CD4-positive, alpha-beta T cell treated with Interleukin-4 for 4 hours (primary cell): ENCODE measurements at regions not wholly inside any gene's neighbourhood (a gene's known extent, or its start where the extent isn't known, plus 50 kb on each side); places are given as distances from the start of the nearest gene placed in this dataset.
A peak's percentile ranks its signal among the peaks of the same experiment; 100 is the strongest.

ENCODE experiments used
- DNase-seq: peaks from one replicate; pipeline ENCODE4 v3.0.0-alpha.2; 2020

DNA sequence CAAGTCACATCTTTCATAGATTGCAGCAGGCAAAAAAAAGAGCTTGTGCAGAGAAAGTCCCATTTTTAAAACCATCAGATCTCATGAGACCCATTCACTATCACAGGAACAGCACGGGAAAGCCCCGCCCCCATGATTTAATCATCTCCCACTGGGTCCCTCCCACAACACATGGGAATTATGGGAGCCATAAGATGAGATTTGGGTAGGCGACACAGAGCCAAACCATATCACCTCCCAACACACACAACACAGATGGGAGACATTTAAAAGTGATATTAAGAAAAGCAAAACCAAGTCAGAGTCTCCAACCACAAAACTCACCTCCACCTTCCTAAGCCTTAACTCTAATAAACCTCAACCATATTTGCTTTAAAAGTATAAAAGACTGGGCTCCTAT lies 61.5 kb upstream of the TIAM1 start:
- no peak for DNase-seq

DNA sequence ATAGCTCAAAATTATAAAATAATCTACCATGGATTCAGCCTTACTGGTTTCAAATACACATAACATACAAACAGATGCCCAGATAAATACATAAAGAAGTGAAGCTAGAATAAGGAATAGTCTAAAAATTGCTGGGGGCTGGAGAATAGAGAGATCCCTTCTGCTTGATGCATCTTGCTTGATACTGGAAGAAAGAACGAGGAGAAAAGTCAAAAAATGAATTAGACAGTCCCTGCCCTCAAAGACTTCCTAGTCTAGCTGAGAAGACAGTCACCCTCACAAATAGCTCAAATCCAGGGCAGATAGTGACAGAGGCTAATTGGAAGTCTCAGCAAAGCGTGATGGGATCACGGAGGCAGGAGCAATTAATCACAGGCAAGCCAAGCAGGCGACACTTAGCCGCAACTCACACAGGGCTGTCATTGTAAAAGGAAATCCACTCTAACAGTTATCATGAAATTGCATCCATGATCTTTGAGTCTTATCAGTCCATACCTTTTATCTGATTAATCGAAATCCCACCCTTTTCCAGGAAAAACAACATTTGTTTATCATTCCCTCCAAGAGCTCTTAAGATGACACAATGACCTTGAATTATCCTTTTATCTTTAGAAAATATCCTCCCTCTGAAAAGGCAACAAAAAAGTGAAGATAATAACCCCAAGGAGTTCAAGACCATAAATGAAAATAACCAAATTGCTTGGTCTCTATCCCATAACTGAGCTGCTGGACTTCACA lies 59.7 kb upstream of the TIAM1 start:
- DNase-seq = no peak

DNA sequence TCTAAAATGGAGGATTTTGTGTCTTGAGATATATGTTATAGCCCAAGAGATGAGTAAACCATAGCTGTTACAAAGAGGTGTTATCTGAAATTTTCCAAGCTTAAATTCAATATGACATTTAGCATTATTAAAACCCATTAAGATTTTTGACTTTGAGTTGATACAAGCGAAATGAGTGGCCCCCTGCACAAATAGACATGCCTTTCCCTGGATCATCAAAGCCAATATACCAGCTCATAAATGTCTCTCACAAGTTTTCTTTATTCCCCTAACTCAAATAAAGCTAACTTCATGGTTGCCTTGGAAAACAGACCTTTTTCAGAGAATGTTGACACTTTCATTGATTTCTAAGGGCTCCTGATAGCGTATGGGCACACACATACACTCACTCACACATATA lies 55.5 kb upstream of the TIAM1 start:
- DNase-seq = no peak

DNA sequence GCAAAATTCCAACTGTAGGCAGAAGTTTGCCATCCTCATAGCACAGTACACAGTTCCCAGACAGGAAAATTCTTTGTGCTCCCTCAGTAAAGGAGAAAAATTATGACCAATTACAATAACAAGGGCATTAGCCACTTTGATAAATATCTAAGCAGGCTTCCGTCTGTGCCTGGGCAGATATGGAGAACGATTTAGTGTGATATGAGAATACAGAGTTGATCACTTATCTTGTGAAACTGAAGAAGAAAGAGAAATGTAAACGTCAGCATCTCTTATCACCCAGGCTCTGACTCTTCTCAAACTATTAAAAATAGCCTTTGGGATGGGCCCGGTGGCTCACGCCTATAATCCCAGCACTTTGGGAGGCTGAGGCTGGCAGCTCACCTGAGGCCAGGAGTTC lies 54.5 kb upstream of the TIAM1 start:
- DNase-seq = no peak

DNA sequence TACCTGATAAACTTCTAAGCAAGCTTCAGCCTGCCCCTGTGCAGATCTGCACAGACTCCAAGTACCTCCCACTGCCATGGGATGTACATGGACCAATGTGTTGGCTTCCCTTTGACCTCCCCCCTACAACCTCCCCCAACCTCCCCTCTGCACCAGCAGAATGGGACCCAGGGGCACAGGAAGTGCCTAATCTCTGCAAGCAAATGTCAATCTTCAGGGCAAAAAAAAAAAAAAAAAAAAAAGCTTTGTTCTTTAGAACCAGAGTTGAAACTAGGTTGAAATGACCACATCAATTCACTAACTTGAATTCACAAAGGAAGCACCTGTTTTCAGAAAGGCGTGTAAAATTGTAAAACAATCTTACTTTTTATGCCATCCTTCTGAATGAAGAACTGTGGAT lies 53.9 kb upstream of the TIAM1 start:
- DNase-seq = peak; percentile 24

DNA sequence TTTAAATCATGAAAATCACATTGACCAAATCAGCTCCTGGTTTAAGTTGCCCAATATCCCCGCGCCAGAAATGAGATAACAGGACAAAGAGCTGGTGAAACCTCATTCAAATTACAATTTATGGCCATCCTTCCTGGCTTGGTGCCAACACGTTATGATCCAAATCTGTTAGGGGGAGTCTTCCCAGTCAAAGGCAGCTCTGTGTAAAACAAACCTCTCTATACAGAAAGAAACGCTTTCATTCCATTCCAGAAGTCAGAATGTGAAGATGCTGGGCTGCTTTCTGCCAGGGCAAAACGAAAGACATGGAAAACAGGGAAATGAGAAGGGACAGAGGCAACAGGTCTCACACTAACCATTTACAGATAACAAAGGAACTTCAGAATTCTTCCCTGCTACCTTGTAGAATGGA lies 53.5 kb upstream of the TIAM1 start:
- DNase-seq = no peak

DNA sequence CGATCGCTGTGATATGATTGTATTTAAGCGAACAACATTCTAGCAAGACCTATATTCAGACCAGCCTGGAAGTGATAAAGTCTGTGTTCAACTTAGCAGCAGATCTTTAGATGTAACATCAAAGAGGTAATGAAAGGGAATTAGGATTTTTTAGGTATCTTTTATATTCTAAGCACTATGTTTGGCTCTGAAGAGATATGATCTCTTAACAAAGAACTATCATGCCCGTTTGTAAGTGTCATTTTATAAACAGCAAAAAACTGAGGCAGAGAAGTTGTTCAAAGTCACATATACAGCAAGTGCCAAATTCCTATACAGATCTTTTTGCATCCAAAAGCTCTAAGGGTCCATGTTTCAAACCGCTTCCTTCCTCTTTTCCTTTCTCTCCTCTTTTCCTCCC lies 53.0 kb upstream of the TIAM1 start:
- no peak for DNase-seq

DNA sequence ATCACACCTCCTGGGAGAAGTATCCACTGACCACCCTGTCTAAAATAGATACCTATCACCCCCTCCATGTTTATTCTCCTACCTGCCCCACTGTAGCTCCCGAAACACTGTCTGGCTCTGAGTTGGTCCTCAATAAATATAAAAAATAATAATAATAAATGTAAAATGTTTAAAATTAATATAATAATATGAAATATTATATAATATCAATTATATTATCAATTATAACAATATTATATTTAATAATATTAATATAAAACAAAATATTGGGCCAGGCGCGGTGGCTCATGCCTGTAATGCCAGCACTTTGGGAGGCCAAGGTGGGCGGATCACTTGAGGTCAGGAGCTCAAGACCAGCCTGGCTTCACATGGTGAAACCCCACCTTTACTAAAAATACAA lies 52.3 kb upstream of the TIAM1 start:
- DNase-seq = no peak

DNA sequence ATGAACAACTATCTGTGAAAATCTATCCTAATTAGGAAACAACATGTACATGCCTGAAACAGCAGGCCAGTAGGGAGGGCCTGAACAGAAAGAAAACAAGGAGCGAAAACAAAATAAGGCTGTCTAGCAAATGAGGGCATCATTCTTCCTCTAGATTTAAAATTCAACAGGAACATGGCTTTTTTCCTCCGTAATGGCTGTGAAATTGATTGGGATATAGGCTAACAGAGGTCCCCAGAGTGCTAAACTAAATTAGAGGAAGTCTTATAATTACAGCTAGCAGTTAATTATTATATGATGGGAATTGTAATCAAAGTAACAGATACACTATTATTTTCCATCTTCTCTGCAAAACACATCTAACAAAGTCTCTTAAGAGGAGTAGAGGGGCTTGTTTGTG lies 51.7 kb upstream of the TIAM1 start:
- no peak for DNase-seq

DNA sequence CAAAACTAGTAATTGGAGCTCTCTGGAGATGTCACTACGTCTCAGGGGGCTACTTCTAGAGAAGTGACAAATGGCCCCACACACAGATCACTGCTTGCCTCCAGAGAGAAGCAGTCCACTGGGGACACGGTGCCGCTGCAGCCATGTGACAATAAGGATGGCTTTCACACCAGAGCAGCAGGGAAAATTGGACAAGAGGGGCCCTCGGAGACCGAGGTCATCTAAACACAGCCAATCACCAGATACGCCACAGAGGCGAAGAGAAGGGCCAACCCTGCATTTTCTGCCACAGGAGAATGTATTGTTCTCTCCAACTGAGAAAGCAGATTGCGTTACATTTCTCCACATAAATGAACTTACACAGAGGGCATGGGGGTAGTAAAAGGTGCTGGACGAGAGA lies 51.2 kb upstream of the TIAM1 start:
- no peak for DNase-seq

DNA sequence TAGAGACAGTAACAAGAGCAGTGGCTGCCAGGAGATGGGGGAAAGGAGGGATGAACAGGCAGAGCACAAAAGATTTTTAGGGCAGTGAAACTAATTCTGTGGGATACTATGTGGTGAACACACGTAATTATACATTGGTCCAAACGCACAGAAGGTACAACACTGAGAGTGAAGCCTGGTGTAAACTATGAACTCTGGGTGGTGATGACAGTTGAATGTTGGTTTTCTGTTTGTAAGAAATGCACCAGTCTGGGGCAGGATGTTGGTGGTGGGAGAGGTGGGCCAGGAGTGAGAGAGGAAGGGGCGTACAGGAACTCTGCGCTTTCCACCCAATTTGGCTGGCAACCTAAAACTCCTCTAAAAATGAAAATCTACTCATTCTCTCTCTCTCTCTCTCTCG lies 50.2 kb upstream of the TIAM1 start:
- no peak for DNase-seq
